NCI-H1092 (cell line): ENCODE measurements at regions not wholly inside any gene's neighbourhood (a gene's known extent, or its start where the extent isn't known, plus 50 kb on each side); places are given as distances from the start of the nearest gene placed in this dataset.
"Not testable (repeated sequence)": the region's sequence is repeated elsewhere in the genome, so short reads cannot be mapped to it uniquely, and the experiment has no call there.

Experiments
- DNase-seq: peaks from one replicate; lab custom pipeline; 2025; lab: John Stamatoyannopoulos, UW

GRCh38 chr4:138113819-138114400 lies 128.2 kb downstream of the SLC7A11 start:
- no peak for DNase-seq

GRCh38 chr4:138112890-138113289 lies 129.3 kb downstream of the SLC7A11 start:
- not testable (repeated sequence) for DNase-seq

- no peak for DNase-seq
Measured at GRCh38 chr4:138112389-138112788, 129.8 kb downstream of the SLC7A11 start.

DNA sequence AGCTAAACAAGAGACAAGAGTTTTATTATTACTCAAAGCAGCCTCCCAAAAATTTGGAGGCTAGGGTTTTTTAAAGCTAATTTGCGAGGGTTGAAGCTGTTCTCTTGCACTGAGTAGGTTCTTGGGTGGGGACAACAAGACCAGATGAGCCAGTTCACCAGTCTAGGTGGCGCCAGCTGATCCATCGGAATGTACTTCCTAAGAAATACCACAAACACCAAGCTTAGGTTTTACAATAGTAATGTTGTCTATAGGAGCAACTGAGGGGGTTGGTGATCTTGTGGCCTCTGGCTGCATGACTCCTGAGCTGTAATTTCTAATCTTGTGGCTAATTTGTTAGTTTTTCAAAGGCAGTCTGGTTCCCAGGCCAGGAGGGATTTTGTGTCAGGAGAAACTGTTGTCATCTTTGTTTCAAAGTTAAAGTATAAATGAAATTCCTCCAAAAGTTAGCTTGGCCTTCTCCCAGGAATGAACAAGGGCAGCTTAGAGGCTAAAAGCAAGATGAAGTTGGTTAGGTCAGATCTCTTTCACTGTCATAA lies 130.6 kb downstream of the SLC7A11 start:
- no peak for DNase-seq

DNA sequence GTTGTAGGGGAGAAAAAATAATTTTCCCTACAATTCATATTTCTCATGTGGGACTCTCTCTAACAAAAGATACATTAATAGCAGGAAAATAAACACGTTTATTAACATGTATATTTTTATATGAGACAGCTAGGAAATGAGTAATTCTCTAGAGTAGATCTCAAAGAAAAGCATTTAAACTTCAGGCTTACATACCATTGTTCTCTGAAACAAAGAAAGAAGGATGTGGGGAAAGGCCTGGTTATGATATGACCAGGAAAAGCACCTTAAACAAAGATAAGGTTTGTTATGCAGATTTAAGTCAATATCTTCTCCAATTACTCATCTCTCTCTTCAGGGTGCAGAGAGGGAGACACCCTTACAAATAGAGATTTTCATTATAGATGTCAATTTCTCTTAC lies 131.3 kb downstream of the SLC7A11 start:
- DNase-seq, result no peak

- no peak for DNase-seq
Measured at GRCh38 chr4:138107023-138107422, 135.1 kb downstream of the SLC7A11 start.

- DNase-seq, result no peak
Measured at GRCh38 chr4:138105331-138105730, 136.8 kb downstream of the SLC7A11 start.

GRCh38 chr4:138104284-138104680 lies 137.9 kb downstream of the SLC7A11 start:
- DNase-seq, result no peak

GRCh38 chr4:138103597-138104283 lies 138.4 kb downstream of the SLC7A11 start:
- DNase-seq, result no peak

- no peak for DNase-seq
Measured at GRCh38 chr4:138099385-138099784, 142.8 kb downstream of the SLC7A11 start.

- DNase-seq, result no peak
Measured at GRCh38 chr4:138097912-138098600, 144.1 kb downstream of the SLC7A11 start.

GRCh38 chr4:138096384-138097062 lies 145.6 kb downstream of the SLC7A11 start:
- DNase-seq, result no peak

- DNase-seq, result no peak
Measured at GRCh38 chr4:138095378-138095777, 146.8 kb downstream of the SLC7A11 start.

DNA sequence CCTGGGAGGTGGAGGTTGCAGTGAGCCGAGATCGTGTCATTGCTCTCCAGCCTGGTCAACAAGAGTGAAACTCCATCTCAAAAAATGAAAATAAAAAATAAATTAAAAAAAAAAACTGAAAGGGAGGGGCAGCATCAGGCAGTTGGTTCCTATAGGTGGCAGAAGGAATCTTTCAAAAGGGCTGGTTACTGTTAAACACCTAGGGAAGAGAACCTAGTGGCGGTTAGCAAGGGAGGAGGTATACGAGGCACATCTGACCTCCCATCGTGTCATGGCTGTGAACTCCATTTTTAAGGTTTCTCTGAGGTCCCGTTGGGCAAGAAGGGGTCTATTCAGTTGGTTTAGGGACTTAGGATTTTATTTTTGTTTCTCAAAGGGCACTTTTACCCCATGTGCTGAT lies 150.1 kb downstream of the SLC7A11 start:
- DNase-seq, result no peak

- no peak for DNase-seq
Measured at GRCh38 chr4:138090918-138091676, 151.1 kb downstream of the SLC7A11 start.

DNA sequence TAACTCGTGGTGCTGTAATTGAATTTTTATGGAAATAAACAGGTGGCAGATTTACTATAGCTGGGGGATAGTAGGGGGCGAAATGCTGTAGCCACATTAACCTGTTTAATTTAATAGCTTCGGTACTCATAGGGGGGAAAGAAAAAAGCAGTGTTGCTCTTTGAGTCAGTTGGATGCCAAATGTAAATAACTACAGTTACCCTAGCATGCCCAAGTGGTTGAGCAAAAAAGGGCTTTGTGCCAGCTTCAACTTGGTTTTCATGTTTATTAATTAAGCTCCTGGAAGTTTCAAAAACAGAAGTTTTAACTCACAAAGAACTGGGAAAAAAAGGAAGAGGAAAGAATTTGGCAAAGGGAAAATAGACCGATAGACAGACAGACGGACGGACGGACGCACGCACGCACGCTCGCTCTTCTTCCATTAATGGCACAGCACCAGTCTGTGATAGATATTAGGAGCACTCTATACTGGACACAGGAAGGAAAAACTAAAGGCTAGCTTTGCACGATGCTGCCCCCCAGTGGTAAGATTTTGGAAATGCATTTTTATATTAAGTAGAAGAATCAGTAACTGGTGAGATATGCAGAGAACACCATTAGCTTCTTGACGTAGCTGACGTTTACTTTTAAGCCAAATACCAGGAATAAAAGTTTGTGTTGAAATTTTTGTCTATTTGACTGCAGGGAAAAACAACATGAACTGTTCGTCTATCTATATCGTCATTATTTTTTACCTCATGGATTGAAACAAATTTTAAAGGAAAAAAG lies 151.8 kb downstream of the SLC7A11 start:
- peak; percentile 56 for DNase-seq

- no peak for DNase-seq
Measured at GRCh38 chr4:138088449-138089208, 153.5 kb downstream of the SLC7A11 start.

DNA sequence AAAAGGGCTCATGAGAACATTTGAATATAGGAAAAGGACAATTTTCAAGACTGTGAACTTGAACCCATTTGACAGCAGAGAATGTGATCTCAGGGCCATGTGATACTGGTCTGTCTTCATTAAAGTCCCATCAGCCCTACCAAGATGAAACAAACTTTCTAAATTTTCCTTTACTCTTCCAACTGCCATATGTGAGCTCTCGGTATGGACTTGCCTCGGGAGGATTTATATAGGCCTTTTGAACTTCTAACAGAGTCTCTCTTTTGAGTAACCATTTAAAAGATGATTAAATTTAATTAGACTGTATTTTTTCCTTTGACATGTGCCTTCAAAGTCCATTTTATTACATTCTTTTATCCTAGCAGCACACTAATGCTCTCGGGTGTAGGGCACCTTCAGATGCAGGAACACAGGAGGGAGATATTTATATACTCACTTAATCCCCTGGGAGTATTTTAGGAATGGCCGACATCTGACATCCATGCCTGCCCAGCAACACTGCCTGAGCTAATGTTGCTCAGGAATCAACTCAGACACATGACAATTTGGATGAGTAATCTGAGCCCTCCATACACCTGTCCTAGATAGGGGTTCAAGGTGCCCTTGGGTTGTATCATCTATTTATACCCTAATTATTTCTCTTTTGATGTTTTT lies 155.0 kb downstream of the SLC7A11 start:
- DNase-seq, result no peak

- no peak for DNase-seq
Measured at GRCh38 chr4:138086611-138087041, 155.5 kb downstream of the SLC7A11 start.
